ENCODE measurements at regions not wholly inside any gene's neighbourhood (a gene's known extent, or its start where the extent isn't known, plus 50 kb on each side); places are given as distances from the start of the nearest gene placed in this dataset.
"Not testable (repeated sequence)": the region's sequence is repeated elsewhere in the genome, so short reads cannot be mapped to it uniquely, and the experiment has no call there.

DNA sequence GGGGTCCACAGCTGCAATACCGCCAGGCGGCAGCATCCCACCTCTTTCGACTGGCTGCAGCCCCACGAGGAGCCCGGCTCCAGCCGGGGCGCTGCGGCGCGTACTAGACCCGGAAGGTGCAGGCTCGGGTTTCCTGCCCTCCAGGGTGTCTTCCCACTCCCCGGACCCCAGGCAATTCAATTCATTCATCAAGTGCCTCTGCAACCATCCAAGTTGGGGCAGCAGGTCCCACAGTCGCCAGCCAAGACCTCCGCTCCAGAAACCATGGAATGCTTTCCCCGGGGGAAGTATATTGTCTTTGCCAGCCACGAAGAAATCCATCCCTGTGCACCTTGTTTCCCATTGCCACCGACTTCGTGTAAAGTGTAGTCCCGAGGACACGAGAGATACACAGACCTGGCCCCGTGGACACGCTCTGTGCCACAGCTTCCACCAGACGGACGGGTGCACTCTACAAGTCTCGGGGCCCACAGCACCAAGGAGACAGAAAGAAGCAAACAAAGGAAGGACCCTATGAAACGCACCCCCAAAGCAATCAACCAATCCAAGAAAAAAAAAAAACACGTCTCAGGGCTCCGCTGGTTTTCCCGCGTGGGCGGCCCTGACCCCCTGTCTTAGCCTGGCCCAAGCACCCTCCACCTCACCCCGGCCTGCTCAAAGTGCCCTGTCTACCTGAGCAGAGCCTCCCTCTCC, 3930.2 kb upstream of the OR11H1 start:
- H3K9me3 Mint-ChIP-seq (ENCODE audit: unreplicated experiment): peaks cover 30% of the 10 kb centered on the region

DNA sequence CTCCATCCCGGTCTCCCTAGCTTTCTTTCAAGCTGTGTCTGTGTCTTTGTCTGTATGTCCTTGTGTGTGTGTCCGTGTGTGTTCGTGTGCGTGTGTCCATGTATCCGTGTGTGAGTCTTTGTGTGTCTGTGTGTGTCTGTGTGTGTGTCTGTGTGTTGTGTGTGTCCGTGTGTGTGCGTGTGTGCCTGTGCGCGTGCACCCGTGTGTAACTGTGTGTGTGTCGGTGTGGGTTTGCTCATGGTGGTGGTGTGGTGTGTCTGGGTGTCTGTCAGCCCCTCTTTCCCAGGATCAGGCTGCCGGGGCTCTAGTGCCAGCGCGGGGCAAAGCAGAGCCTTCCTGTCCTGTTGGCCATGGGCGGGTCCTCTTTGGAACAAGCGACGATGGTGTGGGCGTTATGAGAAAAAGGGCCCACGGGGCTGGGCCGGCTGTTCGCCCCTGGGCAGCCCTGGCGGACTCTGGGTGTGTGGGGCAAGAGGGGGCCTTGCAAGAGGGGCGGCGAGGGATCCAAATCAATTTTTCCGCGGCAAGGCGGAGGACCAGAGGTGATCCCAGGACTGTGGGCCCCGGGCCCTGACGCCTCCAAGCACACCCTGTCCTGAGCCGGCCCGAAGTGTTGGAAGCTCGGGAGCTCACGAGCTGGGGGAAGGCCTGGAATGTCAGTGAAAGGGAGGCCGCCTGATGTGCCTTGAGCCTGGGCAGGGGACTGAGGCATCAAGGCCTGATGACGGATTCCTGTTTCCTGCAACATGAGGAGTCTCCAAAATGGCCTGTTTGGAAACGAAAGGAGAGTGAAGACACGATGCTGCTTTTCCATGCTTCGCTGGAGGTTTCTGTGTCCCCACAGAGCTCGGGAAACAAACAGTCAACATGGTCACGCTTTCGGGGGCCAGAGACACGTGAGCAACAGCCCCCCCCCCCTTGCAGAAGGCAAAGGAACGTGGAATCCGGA, 3929.2 kb upstream of the OR11H1 start:
- H3K36me3 Mint-ChIP-seq (ENCODE audit: unreplicated experiment): peaks cover 5% of the 10 kb centered on the region

More for the DNA sequence above, 3930.2 kb upstream of the OR11H1 start:
- H3K4me1 Mint-ChIP-seq (ENCODE audit: low read depth, unreplicated experiment); H3K36me3 Mint-ChIP-seq (ENCODE audit: unreplicated experiment); H3K27ac Mint-ChIP-seq (ENCODE audit: unreplicated experiment); DNase-seq; H3K4me3 Mint-ChIP-seq (ENCODE audit: unreplicated experiment): not testable (repeated sequence)
- peaks cover 16% of the 10 kb centered on the region for H3K27me3 Mint-ChIP-seq (ENCODE audit: unreplicated experiment)

DNA sequence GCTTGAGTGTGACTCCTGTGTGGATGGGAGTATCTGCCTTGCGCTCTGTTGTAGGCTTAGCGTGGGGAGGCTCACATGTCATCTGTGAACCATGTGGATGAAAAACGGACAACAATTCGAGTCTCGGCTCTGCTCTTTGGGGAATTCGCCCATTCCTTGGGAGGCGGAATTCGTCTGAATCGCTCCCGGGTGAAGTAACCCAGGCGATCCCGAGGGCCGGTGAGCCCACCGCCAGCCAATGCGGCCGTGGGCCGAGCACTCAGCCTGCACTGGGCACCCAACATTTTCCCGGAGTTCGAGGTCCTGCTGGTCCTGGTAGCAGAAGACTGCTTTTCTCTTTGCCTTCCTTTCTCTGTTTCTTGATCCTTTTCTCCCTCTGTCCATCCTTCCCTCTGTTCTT, 3928.5 kb upstream of the OR11H1 start:
- not testable (repeated sequence) for H3K36me3 Mint-ChIP-seq (ENCODE audit: unreplicated experiment); H3K27ac Mint-ChIP-seq (ENCODE audit: unreplicated experiment)
- H3K27me3 Mint-ChIP-seq (ENCODE audit: unreplicated experiment): peaks cover 16% of the 10 kb centered on the region

More for the DNA sequence above, 3929.2 kb upstream of the OR11H1 start:
- H3K27me3 Mint-ChIP-seq (ENCODE audit: unreplicated experiment): peaks cover 16% of the 10 kb centered on the region
- DNase-seq: no peak
- no peaks in the 10 kb centered on the region for H3K4me1 Mint-ChIP-seq (ENCODE audit: low read depth, unreplicated experiment)
- peak overlapping the region; percentile 68 for H3K27ac Mint-ChIP-seq (ENCODE audit: unreplicated experiment)
- H3K9me3 Mint-ChIP-seq (ENCODE audit: unreplicated experiment): peaks cover 28% of the 10 kb centered on the region
- no peak overlapping the region for H3K4me3 Mint-ChIP-seq (ENCODE audit: unreplicated experiment)
- TF ChIP-seq, protein P1, sequence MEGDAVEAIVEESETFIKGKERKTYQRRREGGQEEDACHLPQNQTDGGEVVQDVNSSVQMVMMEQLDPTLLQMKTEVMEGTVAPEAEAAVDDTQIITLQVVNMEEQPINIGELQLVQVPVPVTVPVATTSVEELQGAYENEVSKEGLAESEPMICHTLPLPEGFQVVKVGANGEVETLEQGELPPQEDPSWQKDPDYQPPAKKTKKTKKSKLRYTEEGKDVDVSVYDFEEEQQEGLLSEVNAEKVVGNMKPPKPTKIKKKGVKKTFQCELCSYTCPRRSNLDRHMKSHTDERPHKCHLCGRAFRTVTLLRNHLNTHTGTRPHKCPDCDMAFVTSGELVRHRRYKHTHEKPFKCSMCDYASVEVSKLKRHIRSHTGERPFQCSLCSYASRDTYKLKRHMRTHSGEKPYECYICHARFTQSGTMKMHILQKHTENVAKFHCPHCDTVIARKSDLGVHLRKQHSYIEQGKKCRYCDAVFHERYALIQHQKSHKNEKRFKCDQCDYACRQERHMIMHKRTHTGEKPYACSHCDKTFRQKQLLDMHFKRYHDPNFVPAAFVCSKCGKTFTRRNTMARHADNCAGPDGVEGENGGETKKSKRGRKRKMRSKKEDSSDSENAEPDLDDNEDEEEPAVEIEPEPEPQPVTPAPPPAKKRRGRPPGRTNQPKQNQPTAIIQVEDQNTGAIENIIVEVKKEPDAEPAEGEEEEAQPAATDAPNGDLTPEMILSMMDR (IDR thresholded peaks at IDR 0.05; ENCODE audit: partially characterized antibody, unreplicated experiment): no peak

DNA sequence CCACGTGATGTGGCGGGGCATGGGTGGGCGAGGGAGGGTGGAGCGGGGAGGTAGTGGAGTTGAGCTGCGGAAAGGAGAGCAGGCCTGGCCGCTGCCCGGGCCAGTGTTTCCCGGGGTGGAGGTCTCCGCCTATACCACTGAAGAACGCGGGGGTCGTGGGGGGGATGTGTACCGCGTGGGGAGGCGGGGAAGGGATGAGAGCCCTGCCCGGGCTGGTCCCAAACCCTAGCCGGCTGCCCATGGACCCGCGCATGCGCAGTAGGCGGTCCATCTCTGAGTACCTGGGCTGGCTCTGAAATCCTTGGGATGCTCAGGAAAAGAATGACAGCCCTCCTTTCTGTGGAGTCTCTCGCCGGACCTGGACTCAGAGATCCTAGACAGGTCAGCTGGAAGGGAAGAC, 3927.8 kb upstream of the OR11H1 start:
- not testable (repeated sequence) for H3K36me3 Mint-ChIP-seq (ENCODE audit: unreplicated experiment); H3K27ac Mint-ChIP-seq (ENCODE audit: unreplicated experiment)
- peaks cover 27% of the 10 kb centered on the region for H3K9me3 Mint-ChIP-seq (ENCODE audit: unreplicated experiment)

More for the DNA sequence above, 3928.5 kb upstream of the OR11H1 start:
- H3K9me3 Mint-ChIP-seq (ENCODE audit: unreplicated experiment): peaks cover 30% of the 10 kb centered on the region
- H3K4me3 Mint-ChIP-seq (ENCODE audit: unreplicated experiment); DNase-seq; H3K4me1 Mint-ChIP-seq (ENCODE audit: low read depth, unreplicated experiment): not testable (repeated sequence)

DNA sequence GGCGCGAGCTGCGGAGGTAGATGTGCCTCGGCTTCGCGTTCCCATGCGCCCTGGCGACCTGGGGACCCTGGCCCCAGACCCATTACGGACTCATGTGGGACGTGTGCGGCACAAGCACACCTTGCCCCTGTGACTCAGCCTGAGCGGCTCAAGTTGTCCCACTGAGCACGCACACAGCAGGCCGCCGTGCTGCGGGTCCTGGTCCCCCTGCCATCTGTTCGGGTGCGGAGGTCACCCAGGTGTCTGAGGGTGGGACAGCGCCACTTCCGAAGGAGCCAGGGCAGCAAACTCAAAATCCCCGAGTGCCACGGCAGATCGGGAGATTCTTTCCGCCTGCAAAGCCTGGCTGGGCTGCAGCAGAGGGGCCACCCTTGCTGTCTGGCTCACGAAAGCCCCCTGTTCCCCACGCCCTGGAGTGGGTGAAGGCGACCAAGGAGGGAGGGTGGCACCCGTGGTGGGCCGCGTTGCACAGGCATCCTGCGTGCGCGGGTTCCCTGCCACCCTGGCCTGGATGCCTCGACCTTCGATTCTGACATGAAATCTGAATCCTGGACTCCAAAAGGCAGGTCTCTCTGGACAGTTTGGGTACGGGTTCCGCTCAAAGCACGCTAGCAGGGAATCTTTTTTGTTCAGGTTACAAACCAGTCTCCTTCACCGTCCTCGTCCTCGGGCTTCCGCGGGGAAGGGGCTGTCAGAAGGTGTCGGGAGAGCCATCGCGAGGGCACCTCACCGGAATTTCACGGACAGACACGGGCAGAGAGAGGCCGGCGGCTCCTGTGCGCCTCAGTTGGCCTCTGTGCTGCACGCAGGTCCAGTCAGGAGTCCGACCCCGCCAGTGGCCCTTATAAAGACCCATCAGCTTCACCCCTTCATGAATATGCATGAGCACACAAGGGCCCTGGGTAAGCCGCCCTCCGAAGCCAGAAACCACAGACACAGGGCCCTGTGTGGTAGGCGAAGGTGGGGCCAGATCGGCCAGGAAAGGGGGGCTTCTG, 3926.8 kb upstream of the OR11H1 start:
- H3K4me3 Mint-ChIP-seq (ENCODE audit: unreplicated experiment); H3K36me3 Mint-ChIP-seq (ENCODE audit: unreplicated experiment); H3K27ac Mint-ChIP-seq (ENCODE audit: unreplicated experiment); DNase-seq; H3K4me1 Mint-ChIP-seq (ENCODE audit: low read depth, unreplicated experiment): not testable (repeated sequence)
- Mint-ChIP-seq H3K27me3 (ENCODE audit: unreplicated experiment) (peaks cover 15% of the 10 kb centered on the region), H3K9me3 (ENCODE audit: unreplicated experiment) (peaks cover 30% of the 10 kb centered on the region)

More for the DNA sequence above, 3927.8 kb upstream of the OR11H1 start:
- DNase-seq; H3K4me1 Mint-ChIP-seq (ENCODE audit: low read depth, unreplicated experiment); H3K4me3 Mint-ChIP-seq (ENCODE audit: unreplicated experiment): not testable (repeated sequence)
- H3K27me3 Mint-ChIP-seq (ENCODE audit: unreplicated experiment): peaks cover 15% of the 10 kb centered on the region

DNA sequence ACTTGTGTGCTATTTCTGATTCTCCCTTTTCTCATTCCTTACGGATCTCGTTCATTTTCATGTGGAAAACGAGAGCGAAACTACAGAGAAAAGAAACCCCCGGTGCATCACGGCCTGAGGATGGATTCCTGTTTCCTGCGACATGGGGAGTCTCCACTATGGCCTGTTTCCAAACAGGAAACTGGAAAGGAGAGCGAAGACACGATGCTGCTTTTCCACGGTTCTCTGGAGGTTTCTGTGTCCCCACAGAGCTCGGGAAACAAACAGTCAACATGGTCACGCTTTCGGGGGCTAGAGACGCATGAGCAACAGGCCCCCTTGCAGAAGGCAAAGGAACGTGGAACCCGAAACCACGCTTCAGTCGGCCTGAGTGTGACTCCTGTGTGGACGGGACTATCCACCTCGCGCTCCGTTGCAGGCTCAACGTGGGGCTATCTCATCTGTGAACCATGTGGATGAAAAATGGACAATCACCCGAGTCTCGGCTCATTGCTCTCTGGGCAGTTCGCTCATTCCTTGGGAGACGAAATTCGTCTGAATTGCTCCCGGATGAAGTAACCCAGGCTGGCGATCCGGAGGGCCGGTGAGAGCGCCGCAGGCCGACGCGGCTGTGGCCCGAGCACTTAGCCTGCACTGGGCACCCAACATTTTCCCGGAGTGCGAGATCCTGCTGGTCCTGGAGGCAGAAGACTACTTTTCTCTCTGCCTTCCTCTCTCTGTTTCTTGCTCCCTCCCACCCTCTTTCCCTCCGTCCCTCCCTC, 3923.2 kb upstream of the OR11H1 start:
- H3K27me3 Mint-ChIP-seq (ENCODE audit: unreplicated experiment): not testable (repeated sequence)

More for the DNA sequence above, 3923.2 kb upstream of the OR11H1 start:
- H3K9me3 Mint-ChIP-seq (ENCODE audit: unreplicated experiment): peaks cover 28% of the 10 kb centered on the region
- H3K36me3 Mint-ChIP-seq (ENCODE audit: unreplicated experiment); DNase-seq; H3K4me1 Mint-ChIP-seq (ENCODE audit: low read depth, unreplicated experiment); H3K4me3 Mint-ChIP-seq (ENCODE audit: unreplicated experiment); H3K27ac Mint-ChIP-seq (ENCODE audit: unreplicated experiment): not testable (repeated sequence)

Data from glutamatergic neuron (in vitro differentiated cells).